NCI-H69 (cell line): ENCODE measurements at regions not wholly inside any gene's neighbourhood (a gene's known extent, or its start where the extent isn't known, plus 50 kb on each side); places are given as distances from the start of the nearest gene placed in this dataset.

Source experiments
- DNase-seq: peaks from one replicate; lab custom pipeline; 2025; lab: John Stamatoyannopoulos, UW

GRCh38 chr12:126847005-126847629 lies 1419.9 kb upstream of the TMEM132C start:
- DNase-seq = no peak

DNA sequence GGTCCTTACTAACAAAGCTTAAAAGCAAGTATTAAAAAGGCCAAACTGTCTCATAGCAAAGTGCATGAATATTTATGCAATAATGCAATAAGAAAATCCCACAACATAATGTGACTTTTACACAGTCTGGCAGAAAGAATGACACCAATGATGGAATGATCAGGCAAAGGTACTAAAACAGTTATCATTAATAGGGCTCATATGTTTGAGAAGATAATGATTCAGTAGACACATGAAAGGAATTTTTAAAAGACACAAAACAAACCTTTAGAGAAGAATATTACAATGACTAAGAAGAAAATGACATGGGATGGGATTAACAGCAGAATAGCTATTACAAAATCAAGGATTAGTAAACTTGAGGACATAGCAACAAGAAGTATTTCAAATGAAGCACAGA lies 1411.2 kb upstream of the TMEM132C start:
- DNase-seq = no peak

DNA sequence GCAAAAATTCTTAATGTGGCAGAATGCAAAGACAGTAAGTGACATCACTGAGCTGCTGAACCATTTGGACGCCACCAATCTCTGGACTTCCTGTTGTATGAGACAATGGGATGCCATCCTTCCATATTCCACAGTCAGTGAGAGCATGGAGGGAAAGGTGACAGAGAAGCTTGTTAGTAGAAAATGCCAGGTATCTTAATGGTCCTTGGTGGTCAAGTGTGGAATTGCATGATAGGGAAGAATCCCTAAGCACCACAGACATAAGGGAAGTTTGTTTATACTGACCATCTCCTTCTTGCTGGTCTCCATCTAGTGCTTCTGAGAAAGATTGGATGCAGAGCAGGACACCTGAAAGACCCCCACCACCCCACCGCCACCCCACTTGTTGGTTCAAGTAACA lies 1410.0 kb upstream of the TMEM132C start:
- no peak for DNase-seq

DNA sequence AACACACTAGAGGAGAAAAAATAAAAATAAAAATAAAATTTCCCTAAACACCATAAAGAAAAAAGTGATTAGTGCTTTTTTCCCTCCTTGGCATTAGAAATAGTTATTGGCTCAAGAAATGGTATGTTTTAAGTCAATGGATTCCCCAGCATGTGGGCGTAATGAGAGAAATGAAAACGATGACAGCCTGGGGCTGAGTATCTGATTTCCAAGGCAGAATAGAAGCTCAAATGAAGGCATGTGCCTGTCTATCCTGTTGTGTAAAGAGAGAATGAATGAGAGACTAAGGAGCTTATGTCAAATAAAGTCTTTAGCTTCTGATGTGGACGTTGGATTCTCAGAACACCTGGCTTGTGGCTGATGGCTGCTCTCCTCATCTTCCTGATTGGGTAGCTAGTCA lies 1408.4 kb upstream of the TMEM132C start:
- DNase-seq = no peak

- no peak for DNase-seq
These were observed 1406.8 kb upstream of the TMEM132C start for GRCh38 chr12:126860210-126860609.

DNA sequence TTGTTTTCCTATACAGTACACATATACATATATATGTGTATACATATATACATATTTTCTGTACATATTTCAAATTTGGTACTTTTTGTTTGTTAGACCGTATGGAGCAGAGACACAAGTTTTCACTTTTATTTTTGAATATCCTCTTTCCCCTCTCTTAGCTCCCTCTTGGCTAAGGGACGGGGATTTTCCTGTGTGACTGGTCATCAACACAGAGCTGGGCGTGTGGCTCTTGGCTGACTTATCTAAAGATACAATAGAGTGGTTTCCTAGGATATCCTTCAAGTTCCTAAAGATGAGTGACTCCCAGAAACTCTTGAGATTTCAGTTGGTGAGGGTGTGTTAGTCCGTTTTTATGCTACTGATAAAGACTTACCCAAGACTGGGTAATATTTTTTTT lies 1404.5 kb upstream of the TMEM132C start:
- DNase-seq = no peak

DNA sequence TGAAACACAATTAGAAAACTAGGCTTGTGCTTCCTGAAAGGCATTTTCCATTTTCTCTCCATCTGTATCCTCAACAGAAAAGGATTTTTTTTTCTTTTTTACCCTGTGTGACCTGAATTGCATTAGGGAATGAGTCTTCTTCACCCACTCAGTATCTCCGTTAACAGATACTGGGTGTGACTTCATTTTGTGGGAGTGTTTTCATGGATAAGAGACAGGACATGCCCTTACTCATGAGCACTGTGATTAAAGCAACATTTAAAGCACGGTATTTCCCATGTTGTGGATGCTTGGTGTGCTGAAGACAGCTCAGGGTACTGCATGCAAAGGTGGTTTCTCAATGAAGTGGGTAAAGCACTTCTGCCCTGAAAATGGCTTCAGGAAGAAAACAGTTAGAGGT lies 1397.3 kb upstream of the TMEM132C start:
- no peak for DNase-seq

GRCh38 chr12:126873701-126874100 lies 1393.3 kb upstream of the TMEM132C start:
- no peak for DNase-seq

DNA sequence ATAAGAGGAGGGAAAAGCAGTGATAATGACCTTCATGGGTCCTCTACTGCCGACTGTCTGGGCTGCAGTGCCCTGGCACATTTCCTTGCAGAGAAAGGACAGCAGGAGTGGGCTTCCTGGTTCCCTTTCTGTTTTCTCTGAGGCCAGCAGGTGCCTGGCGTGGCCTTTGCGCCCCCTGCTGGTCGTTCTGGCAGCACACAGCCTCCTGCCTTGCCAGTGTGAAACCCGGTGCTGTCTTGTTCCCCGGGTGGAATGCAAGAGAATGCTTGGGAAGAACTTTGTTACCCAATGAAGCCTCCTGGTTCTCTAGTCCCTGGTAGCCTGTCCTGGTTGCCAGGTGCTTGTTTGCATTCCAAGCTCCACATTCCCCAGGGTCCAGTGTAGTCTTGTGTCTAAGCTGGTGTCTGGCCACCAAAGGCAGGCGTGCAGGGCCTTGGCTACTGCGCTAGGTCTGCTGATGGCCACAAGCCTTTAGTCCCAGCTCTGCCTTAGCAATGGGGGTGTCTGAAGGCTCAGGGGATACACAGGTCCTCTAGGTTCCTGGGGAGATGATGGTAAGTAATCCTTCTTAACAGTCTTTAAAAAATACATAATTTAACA lies 1392.4 kb upstream of the TMEM132C start:
- DNase-seq = peak; percentile 21

GRCh38 chr12:126879842-126880241 lies 1387.1 kb upstream of the TMEM132C start:
- DNase-seq = no peak

DNA sequence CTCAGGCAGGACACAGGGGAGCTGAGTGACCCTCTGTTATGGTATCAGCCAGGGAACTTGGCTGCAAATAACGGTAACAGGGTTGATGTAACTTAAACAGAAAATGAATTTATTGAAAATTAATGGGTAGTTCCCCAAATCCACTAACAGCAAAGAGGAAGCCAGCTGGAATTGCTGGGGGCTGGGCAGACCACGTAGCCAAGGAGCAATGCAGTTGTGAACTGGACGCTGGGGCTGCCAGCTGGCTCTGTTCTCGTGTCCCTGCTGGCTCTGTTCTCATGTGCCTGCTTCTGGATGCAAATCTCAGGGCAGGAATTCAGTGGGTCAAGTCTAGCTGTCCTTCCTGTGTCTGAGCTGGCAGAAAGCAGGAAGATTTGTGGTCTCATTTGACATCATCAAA lies 1383.3 kb upstream of the TMEM132C start:
- no peak for DNase-seq

- no peak for DNase-seq
These were observed 1377.5 kb upstream of the TMEM132C start for GRCh38 chr12:126889501-126889900.

GRCh38 chr12:126890097-126890496 lies 1376.9 kb upstream of the TMEM132C start:
- no peak for DNase-seq

DNA sequence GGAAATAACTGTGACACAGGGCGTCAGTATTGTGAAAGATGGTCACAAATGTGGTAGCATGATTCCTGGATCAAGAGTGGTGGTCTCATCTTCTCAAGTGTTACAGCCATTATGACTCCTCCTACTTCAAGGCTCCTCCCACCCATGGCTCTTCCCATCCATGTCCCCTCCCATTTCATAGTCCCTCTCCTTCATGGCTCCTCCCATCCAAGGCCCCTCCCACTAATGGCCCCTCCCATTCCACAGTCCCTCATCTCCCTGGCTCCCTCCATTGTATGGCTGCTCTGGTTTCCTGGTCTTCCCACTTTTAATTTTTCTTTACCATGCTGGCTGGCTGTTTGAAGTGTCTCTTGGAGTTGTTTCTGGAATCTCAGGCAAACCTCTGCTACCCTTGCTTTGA lies 1375.2 kb upstream of the TMEM132C start:
- DNase-seq = no peak

GRCh38 chr12:126895951-126896913 lies 1370.7 kb upstream of the TMEM132C start:
- no peak for DNase-seq

GRCh38 chr12:126897102-126897501 lies 1369.9 kb upstream of the TMEM132C start:
- DNase-seq = no peak

GRCh38 chr12:126897778-126898177 lies 1369.2 kb upstream of the TMEM132C start:
- DNase-seq = no peak

GRCh38 chr12:126898562-126898961 lies 1368.4 kb upstream of the TMEM132C start:
- DNase-seq = no peak

GRCh38 chr12:126899926-126900792 lies 1366.8 kb upstream of the TMEM132C start:
- no peak for DNase-seq

- no peak for DNase-seq
These were observed 1363.7 kb upstream of the TMEM132C start for GRCh38 chr12:126903027-126903876.

DNA sequence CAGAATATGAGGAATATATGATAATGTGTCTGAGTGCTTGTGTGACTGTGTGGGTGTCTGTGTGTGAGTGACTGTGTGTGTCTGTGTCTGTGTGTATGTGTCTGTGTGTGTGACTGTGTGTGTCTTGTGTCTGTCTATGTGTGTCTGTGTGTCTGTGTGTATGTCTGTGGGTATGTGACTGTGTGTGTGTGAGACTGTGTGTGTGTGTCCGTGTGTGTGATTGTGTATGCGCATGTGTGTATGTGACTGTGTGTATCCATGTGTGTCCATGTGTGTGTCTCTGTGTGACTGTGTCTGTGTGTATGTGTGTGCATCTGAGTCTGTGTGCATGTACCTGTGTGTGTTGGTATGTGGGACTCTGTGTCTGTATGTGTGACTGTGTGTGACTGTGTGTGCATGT lies 1361.2 kb upstream of the TMEM132C start:
- DNase-seq = no peak
